ENCODE measurements at regions not wholly inside any gene's neighbourhood (a gene's known extent, or its start where the extent isn't known, plus 50 kb on each side); places are given as distances from the start of the nearest gene placed in this dataset.

DNA sequence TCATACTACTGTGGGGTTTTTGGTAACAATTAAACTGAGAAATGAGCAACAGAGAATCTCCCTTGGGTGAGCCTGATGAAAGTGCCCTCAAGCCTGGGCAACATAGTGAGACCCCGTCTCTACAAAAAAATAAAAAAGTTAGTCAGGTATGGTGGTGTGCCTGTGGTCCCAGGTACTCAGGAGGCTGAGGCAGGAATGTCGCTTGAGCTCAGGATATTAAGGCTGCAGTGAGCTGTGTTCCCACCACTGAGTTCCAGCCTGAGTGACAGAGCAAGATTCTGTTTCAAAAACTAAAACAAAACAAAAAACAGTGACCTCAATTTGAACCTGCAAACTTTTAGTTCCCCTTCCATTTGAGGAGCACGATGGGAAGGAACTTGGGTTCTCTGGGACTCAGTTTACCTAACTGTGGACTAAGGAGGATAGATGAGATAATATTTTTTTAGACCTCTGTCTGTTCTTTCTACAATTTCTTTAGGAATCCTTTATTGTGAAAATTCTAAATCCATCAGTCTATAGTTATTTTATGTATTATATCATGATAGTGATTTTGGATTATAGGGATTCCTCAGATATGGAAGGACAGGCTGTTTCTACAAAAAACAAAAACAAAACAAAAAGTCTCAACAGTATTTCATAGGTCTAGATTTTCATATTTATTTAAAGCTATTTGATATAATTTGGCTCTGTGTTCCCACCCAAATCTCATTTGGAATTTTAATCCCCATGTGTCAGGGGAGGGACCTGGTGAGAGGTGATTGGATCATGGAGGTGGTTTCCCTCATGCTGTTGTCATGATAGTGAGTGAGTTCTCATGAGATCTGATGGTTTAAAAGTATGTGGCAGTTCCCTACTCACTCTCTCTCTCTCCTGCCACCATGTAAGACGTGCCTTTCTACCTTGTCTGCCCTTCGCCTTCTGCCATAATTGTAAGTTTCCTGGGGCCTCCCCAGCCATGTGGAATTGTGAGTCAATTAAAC lies 178.6 kb downstream of the MYCN start:
- intact Hi-C loops (cut with DNase I): no loop called here
- Histone ChIP-seq H3K27ac (no peak overlapping the region), H3K9me3 (peaks cover 0 to 4% (median 0%) of the 10 kb centered on the region in 3 donors), H3K27me3 (no peaks in the 10 kb centered on the region), H3K4me3 (no peak overlapping the region), H3K36me3 (no peaks in the 10 kb centered on the region), H3K4me1 (no peaks in the 10 kb centered on the region)
- TF ChIP-seq, protein P1, sequence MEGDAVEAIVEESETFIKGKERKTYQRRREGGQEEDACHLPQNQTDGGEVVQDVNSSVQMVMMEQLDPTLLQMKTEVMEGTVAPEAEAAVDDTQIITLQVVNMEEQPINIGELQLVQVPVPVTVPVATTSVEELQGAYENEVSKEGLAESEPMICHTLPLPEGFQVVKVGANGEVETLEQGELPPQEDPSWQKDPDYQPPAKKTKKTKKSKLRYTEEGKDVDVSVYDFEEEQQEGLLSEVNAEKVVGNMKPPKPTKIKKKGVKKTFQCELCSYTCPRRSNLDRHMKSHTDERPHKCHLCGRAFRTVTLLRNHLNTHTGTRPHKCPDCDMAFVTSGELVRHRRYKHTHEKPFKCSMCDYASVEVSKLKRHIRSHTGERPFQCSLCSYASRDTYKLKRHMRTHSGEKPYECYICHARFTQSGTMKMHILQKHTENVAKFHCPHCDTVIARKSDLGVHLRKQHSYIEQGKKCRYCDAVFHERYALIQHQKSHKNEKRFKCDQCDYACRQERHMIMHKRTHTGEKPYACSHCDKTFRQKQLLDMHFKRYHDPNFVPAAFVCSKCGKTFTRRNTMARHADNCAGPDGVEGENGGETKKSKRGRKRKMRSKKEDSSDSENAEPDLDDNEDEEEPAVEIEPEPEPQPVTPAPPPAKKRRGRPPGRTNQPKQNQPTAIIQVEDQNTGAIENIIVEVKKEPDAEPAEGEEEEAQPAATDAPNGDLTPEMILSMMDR (IDR thresholded peaks at IDR 0.05): no peak
- TF ChIP-seq POLR2A (IDR thresholded peaks at IDR 0.05): no peak
- WGBS, 2 donors: 74 to 85% methylated on average over 5 of the region's 5 CpGs
- DNase-seq: no peak

GRCh38 chr2:16117791-16118610 lies 177.7 kb downstream of the MYCN start:
- Histone ChIP-seq H3K4me3 (no peak overlapping the region), H3K27ac (no peak overlapping the region), H3K9me3 (peaks cover 0 to 4% (median 0%) of the 10 kb centered on the region in 3 donors), H3K27me3 (no peaks in the 10 kb centered on the region), H3K4me1 (no peaks in the 10 kb centered on the region), H3K36me3 (no peaks in the 10 kb centered on the region)
- TF ChIP-seq, protein P1 (IDR thresholded peaks at IDR 0.05): no peak
- TF ChIP-seq POLR2A (IDR thresholded peaks at IDR 0.05): no peak
- 80 to 90% methylated on average over 7 to 9 of the region's 9 CpGs for WGBS, 2 donors
- DNase-seq: no peak
- intact Hi-C loops (cut with DNase I): no loop called here

DNA sequence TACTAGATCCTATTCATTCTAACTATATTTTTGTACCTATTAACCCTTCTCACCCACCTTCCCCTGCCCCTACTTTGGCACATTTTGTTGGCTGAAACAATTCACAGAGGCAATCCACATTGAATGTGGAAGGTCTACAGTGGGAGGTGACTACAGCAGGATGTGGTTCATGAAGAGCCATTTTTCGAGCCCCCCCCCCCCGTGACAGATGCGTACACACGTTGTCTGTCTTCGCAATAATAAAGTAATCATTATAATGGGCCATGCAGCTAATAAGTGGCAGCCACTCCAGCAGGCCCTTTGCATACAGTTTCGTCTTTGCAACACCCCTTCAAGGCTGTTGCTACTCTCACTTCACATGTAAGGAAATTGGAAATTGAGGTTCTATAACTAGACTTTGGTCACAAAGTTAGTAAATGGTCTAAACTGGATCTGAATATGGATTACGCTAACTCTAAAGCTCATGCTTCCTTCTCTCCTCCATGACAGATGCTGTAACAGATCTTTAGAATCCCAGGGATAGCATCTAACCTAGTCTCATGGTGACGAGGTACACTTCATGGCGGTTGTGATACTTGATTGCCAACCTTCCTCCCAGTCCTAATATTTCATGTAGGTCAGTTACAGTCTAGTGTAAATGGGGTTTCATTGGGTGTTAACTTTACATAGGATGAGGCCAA lies 176.8 kb downstream of the MYCN start:
- DNase-seq: no peak
- H3K9me3 ChIP-seq: peaks cover 0 to 4% (median 0%) of the 10 kb centered on the region in 3 donors
- H3K36me3 ChIP-seq: no peaks in the 10 kb centered on the region
- 81 to 86% methylated on average over 9 of the region's 9 CpGs for WGBS, 2 donors
- no peak overlapping the region for H3K4me3 ChIP-seq
- no peaks in the 10 kb centered on the region for H3K27me3 ChIP-seq
- TF ChIP-seq, protein P1 (IDR thresholded peaks at IDR 0.05): no peak
- TF ChIP-seq POLR2A (IDR thresholded peaks at IDR 0.05): no peak
- intact Hi-C loops (cut with DNase I): no loop called here
- no peaks in the 10 kb centered on the region for H3K4me1 ChIP-seq
- H3K27ac ChIP-seq: no peak overlapping the region

GRCh38 chr2:16115881-16116830 lies 175.8 kb downstream of the MYCN start:
- intact Hi-C loops (cut with DNase I): no loop called here
- Histone ChIP-seq H3K9me3 (no peaks in the 10 kb centered on the region), H3K27me3 (no peaks in the 10 kb centered on the region), H3K27ac (no peak overlapping the region), H3K36me3 (no peaks in the 10 kb centered on the region), H3K4me3 (no peak overlapping the region), H3K4me1 (no peaks in the 10 kb centered on the region)
- WGBS, 2 donors: 75 to 83% methylated on average over 6 to 7 of the region's 7 CpGs
- TF ChIP-seq, protein P1 (IDR thresholded peaks at IDR 0.05): no peak
- no peak for TF ChIP-seq POLR2A (IDR thresholded peaks at IDR 0.05)
- DNase-seq: no peak
